NCI-H1048 (cell line): ENCODE measurements at regions not wholly inside any gene's neighbourhood (a gene's known extent, or its start where the extent isn't known, plus 50 kb on each side); places are given as distances from the start of the nearest gene placed in this dataset.

Experiments used
- DNase-seq: peaks from one replicate; lab custom pipeline; 2025; lab: John Stamatoyannopoulos, UW

GRCh38 chr1:55969322-55969721, 610.0 kb downstream of the PLPP3 start:
- DNase-seq: no peak

- no peak for DNase-seq
Measured at GRCh38 chr1:55968661-55969060, 610.7 kb downstream of the PLPP3 start.

- DNase-seq: no peak
Measured at GRCh38 chr1:55965981-55966461, 613.3 kb downstream of the PLPP3 start.

GRCh38 chr1:55962472-55962871, 616.9 kb downstream of the PLPP3 start:
- DNase-seq: no peak

- DNase-seq: no peak
Measured at GRCh38 chr1:55959136-55959548, 620.2 kb downstream of the PLPP3 start.

- DNase-seq: no peak
Measured at GRCh38 chr1:55958498-55958897, 620.9 kb downstream of the PLPP3 start.

GRCh38 chr1:55957276-55957675, 622.1 kb downstream of the PLPP3 start:
- no peak for DNase-seq

- no peak for DNase-seq
Measured at GRCh38 chr1:55955016-55955621, 624.2 kb downstream of the PLPP3 start.

GRCh38 chr1:55951291-55951690, 628.1 kb downstream of the PLPP3 start:
- no peak for DNase-seq

GRCh38 chr1:55947446-55947845, 631.9 kb downstream of the PLPP3 start:
- DNase-seq: no peak

GRCh38 chr1:55943721-55944435, 635.5 kb downstream of the PLPP3 start:
- no peak for DNase-seq

GRCh38 chr1:55943012-55943411, 636.4 kb downstream of the PLPP3 start:
- no peak for DNase-seq

- no peak for DNase-seq
Measured at GRCh38 chr1:55939866-55940265, 639.5 kb downstream of the PLPP3 start.

GRCh38 chr1:55938861-55939260, 640.5 kb downstream of the PLPP3 start:
- DNase-seq: no peak

- no peak for DNase-seq
Measured at GRCh38 chr1:55938376-55938850, 641.0 kb downstream of the PLPP3 start.

GRCh38 chr1:55937840-55938375, 641.5 kb downstream of the PLPP3 start:
- no peak for DNase-seq

GRCh38 chr1:55935236-55935635, 644.1 kb downstream of the PLPP3 start:
- DNase-seq: no peak

- DNase-seq: no peak
Measured at GRCh38 chr1:55932402-55932801, 647.0 kb downstream of the PLPP3 start.

- DNase-seq: no peak
Measured at GRCh38 chr1:55931081-55931940, 648.1 kb downstream of the PLPP3 start.

GRCh38 chr1:55929652-55930051, 649.7 kb downstream of the PLPP3 start:
- DNase-seq: no peak

GRCh38 chr1:55928576-55928975, 650.8 kb downstream of the PLPP3 start:
- no peak for DNase-seq

GRCh38 chr1:55927702-55928290, 651.6 kb downstream of the PLPP3 start:
- no peak for DNase-seq
